Hindlimb muscle (tissue), 1 donor: ENCODE measurements at regions not wholly inside any gene's neighbourhood (a gene's known extent, or its start where the extent isn't known, plus 50 kb on each side); places are given as distances from the start of the nearest gene placed in this dataset.

ENCODE experiments used
- DNase-seq: peaks from one replicate; pipeline ENCODE4 v3.0.0-alpha.2; 2013

DNA sequence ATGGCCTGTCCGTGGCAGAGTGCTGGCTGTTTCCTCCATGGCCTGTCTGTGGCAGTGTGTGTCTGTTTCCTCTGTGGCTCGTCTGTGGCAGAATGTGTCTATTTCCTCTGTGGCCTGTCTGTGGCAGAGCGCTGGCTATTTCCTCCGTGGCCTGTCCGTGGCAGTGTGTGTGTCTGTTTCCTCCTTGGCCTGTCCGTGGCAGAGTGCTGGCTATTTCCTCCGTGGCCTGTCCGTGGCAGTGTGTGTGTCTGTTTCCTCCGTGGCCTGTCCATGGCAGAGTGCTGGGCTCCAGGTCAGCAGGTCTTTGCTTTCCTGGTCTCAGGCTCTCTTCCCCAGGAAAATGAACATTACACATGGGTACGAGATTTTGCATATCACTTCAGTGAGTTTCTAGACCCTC, 138.4 kb upstream of the IPO9 start:
- no peak for DNase-seq

DNA sequence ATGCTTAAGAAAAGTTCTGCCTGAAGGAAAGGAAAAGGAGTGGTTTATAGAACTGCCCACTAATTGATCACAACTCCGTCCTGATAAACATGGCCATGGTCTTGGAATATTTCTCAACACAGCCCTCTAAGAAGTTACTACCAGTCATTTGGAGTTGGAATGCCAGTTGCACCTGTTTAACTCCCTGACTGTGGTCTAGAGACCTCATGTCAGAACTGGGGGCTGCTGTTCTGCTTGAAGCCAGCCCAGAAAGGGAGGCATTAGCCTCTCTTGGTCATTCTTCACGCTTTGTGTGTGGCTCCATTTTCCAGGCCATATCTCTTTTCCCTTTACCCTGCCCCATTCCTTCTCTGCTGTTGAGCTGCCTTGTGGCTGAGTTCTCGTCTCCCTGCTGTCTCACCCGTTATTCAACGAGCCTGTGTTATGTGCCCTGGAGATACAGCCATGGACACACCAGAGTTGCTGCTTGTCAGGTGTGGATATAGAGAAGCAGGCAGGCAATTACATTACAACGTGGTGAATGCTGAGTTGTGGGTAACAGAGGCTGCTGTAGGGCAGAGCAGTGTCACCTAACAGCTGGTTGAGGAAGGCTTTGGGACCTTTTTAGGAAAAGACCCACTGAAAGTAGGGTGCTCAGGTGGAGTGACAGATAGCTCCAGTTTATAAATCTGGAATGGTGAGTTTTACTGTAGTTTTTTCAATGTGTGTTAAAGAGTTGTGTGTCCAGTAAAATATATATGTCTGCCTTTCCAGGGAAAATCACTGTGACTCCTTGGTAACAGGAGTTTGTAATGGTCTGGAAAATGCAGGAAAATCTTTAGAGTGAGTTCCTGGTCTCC, 137.0 kb upstream of the IPO9 start:
- DNase-seq, result no peak

DNA sequence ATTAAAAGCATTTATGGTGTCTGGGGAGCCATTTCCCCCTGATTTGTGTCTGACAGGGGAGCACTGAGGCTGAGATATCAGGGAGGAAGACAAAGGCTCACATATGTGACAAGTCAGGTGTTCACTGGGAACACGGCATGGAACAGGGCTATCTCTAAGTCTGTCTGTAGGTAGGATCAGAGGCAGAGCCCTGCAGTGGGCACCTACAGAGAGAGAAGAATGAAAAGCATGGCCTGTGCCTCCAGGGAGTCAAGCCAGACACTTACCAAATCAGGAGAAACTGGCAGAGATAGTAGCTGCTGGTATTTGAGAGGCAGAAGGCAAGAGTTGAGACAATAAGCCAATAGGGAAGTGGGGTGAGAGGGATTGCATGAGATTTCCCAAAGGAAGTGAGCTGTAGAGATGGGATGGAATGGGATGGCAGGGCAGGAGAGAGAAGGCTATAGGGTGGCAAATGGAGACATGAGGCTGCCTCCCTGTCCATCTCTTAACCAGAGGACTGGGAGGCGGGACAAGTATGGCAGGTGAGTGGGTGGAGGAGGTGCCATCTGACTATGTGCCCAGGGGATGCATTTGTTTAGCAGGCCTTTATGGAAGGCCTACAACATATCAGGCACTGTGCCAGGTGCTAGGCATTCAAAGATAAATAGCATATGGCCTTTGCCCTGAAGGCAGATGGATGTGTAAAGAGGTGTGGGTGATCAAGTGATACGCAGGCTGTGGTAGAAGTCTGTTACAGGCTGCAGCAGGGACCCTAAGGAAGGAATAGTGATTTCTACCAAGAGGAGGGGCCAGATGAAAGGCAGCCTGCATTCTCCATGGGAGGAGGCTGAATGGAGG, 136.2 kb upstream of the IPO9 start:
- no peak for DNase-seq

DNA sequence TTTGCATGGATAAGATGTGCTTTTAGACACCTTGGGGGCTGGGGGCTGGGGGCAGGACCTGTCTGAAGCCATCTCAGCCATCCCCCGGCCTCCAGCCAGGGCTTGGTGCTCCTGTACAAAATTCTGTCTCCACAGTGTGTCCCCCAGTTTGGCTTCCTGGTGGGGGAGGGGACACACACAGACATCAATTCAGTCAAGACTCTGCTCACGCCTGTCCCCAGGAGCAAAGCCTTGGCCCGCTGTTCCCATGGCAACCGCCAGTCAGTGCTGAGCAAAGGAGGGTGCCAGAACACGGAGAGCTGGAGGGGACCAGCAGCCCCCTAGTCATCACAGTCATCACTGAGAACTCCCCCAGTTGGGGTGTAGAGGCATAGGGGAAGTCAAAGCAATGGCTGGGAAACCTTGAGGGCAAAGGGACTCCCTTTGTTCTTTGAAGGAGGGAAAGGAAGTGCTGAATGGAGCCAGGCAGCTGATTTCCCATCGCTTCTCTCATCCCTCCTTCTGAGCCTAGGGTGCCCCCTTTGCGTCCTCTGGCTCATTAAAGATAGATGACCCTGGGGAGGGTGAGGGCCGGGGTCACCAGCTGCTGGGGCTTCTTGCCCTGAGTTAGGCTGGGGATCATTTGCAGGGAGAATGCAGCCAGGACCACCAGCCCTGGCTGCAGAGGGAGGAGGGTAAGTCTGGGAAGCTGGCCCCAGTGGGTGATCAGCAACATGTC, 134.9 kb upstream of the IPO9 start:
- no peak for DNase-seq

DNA sequence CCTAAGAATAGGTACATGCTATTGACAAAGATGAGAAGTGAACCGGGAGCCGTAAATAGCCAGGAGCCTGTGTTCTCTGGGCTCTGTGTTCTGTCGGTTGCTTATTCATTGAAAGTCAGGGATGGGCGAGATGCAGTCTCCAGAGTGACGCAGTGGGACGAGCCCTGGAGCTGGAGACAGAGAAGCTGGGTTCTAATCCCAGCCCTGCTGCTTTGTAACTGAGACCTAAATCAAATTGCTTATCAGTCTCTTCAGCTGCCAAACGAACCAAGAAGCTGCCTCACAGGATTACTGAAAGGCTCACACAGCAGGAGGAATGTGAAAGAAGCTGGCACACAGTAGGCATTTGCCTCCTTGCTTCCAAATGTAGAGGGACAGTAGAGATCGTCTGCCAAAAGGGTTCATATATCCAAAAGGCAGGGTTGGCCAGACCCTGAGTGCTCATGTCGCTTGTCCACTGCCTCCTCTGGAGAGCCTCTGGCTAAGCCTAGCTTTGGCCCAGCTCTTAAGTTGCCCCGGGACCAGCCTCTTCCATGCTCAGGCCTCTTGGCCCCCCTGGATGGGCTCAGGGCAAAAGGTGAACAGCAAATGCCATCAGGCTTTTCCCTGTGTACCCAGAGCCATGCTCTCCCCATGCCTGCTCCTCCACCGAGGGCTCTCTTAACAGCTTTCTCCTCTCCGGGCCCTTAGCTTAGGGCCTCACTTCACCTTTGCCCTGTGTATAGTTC, 134.2 kb upstream of the IPO9 start:
- DNase-seq, result no peak

DNA sequence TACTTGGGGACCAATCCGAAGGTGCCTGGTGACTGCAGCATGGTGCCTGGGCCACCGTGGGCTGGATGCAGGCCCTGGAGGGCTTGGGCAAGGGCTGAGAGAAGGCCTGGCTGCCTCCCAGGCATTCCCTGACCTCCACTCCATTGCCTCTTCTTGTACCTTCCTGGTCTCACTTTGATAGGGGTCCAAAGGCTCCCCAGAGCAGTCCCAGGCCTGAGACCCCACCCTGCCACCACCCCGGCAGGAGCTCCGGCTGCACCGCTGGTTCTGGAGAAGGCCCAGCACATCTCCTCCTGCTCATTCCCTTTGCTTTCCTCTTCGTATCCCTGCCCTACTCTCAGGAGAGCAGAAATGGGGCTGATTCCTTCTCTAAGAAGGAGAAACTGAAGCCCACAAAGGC, 133.3 kb upstream of the IPO9 start:
- no peak for DNase-seq

DNA sequence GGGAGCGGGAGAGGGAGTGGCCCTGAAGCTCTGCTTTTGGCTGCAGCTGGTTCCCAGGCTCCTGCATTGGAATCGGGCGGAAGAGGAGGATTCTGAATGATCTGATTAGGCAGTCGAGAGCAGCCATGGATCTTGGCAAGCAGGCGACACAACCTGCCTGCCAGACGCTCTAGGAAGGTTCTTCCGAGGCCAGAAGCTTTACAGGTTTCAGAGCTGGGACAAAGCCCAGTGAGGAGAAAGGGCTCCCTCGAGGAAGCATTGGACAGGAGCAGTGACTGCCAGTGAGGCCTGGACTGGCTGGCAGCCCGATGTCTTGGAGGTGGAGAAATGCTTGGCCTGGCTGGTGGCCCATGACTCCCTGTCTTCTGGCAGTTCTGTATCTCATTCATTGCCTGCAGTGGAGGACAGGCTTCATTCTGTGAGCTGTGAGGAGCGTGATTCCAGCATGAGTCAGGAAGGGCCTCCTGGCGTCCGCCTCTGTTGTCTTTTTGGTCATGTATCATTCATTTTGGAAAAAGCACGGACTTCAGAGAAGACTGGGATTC, 132.7 kb upstream of the IPO9 start:
- DNase-seq, result peak; percentile 88

DNA sequence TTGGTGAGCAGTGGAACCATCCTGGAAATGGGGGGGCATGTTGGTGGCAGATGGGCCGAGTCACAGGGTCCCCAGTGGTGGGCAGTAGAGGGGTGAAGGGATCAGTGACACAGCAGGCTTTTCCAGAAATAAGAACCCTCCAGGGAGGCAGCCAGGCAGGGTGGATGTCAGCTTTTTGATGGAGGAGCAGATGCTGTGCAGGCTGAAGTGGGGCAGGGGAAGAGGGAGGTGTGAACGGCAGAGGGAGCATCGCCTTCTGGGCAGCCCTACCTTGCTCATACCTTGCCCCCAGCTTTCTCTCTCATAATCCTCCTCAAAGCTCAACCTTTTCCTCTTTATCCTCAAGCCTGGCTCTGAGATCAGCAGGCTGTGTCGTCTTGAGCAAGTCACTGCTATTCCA, 131.8 kb upstream of the IPO9 start:
- DNase-seq, result no peak

DNA sequence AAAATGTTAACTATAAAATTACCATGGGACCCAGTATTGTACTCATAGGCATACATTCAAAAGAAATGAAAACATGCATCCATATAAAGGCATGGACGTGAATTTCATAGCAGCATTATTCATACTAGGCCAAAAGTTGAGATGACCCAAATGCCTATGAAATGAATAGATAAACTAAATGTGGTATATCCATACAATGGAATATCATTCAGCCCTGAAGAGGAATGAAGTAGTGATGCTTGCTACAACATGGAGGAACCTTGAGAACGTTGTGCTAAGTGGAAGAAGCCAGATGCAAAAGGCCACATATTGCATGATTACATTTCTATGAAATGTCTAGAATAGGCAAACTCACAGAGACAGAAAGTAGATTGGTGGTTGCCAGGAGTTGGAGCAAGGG, 127.1 kb upstream of the IPO9 start:
- no peak for DNase-seq

DNA sequence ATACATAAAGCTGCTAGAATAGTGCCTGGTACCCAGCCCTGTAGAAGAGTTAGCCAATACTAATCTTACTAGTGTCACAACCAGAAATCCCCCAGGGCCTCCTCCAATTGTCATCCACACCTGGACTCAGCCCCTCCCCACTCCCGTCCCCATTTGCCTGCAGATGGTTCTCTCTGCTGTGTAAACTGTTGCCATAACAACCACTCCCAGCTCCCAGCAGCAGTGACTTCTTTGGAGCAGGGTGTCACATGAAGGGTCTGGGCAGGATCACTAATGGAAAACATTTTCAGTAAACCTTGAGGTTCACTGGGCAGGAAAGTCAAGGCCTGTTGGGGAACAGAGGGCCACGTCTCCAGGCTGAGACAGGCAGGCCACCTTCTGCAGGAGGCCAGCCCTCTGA, 126.0 kb upstream of the IPO9 start:
- DNase-seq, result no peak

DNA sequence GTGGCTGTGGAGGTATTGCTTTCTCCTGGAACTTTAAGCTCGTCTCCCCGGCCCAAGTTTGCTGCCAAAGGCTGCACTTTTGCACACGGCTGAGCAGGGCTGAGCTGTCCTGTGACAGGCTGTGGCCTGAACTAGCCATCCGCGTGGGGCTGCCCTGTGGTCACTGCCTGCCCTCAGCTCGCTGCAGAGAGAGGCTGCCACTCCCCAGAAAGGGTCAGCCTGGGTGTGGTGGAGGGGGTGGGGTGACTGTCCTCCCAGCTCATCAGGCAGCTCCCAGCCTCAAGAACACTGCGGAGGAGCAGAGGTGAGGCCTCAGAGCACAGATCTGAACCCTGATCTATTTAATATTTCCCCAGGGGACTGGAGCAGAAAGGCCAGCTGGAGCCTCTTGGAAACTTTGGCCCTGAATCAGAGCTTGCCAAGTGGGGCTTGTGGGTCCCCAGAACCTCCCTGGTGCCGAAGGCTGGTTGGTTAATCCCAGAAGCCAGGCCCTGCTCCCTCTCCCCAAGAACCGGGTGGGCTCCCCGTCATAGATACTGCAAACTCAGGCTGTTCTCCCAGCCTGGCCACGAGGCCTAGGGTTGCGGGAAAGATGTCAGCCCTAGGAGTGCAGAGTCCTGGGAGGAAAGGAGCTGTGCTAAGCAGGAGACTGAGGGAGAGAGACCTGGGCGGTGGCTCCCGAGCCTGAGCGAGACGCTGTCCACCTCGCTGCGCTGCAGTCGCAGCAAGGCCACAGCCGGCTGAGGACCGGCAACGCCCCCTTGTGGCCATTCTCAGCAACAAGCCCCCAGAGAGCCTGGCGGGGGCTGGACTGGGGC, 125.1 kb upstream of the IPO9 start:
- DNase-seq, result peak; percentile 86

DNA sequence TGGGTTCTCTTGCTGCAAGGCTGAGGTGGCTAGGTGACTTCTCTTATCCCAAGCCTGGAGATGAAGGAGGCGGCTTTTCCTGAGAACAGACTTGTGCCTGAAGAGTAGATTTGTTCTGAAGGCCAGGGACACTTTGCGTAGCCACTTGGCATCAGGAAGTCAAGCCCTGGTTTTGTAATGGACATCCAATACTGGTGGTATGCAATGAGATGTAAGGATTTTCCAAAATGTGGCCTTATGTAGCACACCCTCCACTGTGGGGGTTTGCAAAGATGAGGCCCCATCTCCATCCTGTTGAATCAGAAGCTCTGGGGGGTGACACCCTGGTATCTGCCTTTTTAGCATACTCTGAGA, 124.5 kb upstream of the IPO9 start:
- no peak for DNase-seq

DNA sequence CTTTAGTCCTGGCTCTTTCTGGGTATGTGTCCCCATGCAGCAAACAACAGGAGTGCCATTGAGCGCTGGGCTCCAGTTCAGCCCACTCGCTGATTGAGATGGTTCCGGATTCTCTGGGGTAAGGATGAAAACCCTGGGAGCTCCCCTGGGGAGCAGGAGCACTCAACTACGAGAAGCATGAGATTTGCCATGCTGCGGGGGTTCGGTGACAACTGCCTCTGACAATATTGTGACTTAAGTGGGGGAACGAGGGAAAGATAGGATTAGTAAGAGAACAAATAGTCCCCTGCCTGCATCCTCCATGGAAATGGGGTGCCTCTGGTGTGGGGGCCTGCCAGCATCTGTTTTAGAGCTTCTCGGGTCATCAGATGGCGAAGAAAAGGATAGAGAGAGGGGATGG, 123.6 kb upstream of the IPO9 start:
- DNase-seq, result no peak

DNA sequence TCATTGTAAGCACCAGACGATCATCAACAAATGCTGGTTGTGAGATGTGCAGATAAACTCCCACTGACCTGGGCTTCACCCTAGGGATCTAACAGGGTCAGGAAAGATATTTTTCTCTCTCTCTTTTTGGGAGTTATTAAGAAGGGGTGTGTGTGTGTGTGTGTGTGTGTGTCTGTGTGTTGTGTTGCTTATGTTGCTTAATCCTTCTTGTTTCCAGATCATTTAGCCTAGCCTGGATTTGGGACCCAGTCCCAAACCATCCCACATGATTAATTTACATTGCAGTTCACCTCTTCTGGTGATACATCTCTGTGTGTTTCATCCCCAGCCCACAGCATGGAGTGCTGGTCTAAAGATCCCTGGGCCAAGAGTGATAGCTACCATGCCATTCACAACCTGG, 122.8 kb upstream of the IPO9 start:
- DNase-seq, result no peak

DNA sequence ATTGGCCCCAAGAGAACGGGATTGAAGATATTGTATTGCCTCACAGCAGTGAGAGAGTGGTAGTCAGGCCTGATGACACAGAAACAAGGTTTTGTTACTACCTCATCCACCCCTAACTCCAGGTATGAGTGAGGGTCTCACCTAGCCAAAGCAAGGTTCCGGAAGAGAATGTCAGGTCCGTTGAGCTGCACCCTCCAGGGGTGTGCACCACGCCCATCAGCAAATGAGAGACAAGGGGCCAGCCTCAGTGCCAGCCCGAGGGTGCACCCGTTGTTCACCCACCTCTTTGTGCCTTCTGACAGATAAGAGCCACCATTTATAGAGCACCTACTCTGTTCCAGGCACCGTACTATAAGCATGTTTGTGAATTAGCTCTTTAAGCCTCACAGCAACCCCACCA, 121.9 kb upstream of the IPO9 start:
- no peak for DNase-seq

DNA sequence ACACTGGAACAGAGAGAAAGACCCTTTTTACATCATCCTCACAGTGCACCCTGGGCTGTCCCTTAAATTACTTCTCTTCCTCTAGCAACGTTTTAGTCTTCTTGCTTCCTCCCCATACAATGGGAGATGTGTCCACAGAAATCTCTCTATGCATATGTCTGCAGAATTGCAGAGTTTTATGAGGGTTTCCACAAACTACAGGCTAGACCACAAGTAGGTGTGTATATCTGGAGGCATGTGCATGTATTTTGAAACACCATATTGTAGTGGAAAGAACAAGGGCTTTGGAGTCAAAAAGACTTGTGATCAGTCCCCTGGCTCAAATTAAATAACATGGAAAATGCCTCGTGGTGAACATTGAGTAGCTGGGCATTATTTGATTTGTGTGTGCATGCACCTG, 121.3 kb upstream of the IPO9 start:
- DNase-seq, result no peak

DNA sequence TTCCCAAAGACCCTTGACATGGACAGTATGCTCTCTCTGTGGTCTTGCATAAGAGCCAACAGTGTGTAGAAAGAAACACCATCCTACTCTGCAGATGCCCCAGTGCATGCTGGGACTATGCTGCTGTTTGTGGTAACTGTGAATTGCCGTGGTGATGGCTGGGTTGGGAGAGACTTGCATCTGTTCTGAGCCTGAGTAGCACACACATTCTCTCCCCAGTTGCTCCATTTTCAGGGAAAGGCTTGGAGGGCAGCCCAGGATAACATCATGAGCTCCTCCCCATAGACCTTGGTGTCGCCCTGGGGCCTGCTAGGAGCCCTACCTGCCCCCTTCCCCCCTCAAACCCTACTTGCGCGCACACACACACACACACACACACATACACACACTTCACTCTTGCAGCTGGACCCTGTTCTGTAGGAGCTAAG, 120.9 kb upstream of the IPO9 start:
- no peak for DNase-seq

DNA sequence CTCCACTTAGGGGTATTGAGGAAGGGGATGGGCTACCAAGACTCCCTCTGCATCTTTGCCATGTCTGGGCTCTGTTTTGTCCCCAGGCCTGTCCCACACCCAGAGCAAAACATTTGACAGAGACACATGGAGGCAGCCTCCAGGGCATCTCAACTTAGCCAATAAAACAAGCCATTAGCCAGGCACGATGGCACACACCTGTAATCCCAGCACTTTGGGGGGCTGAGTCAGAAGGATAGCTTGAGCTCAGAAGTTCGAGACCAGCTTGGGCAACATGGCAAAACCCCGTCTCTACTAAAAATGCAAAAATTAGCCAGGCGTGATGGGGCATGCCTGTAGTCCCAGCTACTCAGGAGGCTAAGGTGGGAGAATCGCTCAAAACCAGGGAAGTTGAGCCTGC, 120.3 kb upstream of the IPO9 start:
- no peak for DNase-seq

DNA sequence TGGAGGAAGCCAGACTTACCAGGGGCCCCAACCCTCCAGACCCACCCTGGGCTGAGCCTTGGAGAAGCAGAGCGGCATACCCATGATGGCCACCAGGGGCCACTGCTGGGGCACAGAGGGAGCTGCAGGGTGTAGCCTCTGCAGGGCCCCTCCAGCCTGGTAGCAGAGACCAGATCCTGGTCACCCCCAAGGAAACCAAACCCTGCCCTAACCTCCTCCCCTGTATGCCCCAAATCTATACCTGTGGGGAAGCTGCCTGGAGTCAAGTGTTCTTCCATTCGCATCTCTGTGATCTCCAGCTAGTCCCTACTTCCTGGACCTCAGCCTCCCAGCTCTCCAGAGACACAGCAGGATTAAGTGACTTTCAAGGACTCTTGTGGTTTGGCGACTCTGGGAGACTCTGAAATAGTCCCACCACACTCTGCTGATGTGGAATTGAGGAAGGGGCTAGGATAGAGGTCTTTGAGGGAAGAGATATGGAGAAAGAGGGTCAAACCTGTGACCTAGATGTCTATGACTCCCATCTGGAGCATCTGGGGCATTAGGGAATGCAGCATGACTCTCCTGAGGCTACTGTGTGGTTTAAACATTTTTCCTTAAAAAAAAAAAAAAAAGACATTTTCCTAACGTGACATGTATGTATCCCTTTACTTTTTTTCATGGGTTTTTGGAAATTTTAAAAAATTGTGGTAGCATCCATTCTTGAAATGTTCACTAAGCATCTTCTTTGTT, 119.2 kb upstream of the IPO9 start:
- no peak for DNase-seq

DNA sequence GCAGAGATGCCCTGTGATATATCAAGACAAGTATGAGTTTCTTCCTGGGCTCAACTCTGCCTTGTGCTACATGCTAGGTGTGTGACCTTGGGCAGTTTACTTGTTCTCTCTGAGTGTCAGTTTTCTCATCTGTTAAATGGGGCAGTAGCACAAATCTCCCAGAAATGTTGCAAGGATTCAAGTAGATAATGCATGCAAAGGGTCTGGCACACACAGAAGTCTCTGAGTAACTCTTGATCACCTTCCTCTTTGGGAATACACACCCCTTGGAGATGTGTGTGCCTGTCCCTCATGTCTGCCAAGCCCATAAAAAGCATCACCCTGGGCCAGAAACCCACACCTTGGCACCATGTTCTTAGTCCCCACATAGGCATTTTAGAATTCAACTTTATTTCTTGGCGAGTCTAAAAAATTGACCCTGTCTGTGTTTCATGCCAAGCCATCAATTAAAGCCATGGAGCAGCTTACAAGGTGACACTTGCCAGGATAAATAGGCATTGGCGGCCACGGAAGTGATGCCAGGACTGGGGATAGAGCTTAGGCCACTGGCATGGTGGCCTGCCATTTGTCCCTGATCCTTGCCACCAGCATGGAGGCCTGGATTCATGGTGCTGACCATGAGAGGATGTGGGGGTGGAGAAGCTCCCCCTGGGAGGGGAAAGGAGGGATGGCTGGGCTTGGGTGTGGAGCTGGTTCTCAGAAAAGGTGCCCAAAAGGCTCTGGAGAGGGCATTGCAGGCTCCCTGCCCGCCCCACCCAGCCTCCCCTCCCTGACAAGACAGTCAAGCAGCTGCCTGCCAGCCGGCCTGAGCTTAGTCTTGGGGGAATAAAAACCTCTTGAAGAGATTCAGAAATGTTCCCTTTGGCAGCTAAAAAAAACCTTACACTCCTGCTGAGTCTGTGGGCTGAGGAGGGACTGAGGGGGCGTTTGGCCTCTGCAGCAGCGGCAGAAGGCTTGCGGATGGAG, 118.0 kb upstream of the IPO9 start:
- no peak for DNase-seq
